ENCODE measurements at regions not wholly inside any gene's neighbourhood (a gene's known extent, or its start where the extent isn't known, plus 50 kb on each side); places are given as distances from the start of the nearest gene placed in this dataset.

GRCh38 chr5:144979516-144980264 lies 809.0 kb downstream of the KCTD16 start:
- DNase-seq: no peak
- ATAC-seq (replicated peaks in 1 of 4): no peak
- H3K27ac Mint-ChIP-seq: no peak overlapping the region
- Histone ChIP-seq H3K4me1 (ENCODE audit: control insufficient read depth in 1 of 2, extremely low read depth in 1 of 2, insufficient read depth in 2 of 2, low read length in 2 of 2) (no peaks in the 10 kb centered on the region), H3K27me3 (replicated peaks in 1 of 2; ENCODE audit: control insufficient read depth in 2 of 2, extremely low read depth in 1 of 2, insufficient read depth in 2 of 2, low read length in 1 of 2) (no peaks in the 10 kb centered on the region), H3K27ac (ENCODE audit: low read length) (no peak overlapping the region), H3K4me3 (ENCODE audit: control insufficient read depth in 1 of 2, extremely low read depth in 1 of 2, low read length in 1 of 2) (no peak overlapping the region), H3K36me3 (ENCODE audit: control insufficient read depth in 2 of 2, extremely low read depth in 1 of 2, insufficient read depth in 1 of 2, low read length in 1 of 2) (no peaks in the 10 kb centered on the region), H3K9me3 (peaks cover 2% of the 10 kb centered on the region)
- ChIA-PET POLR2A (no interaction called here), CTCF (no interaction called here)
- H3K9me3 Mint-ChIP-seq: peaks cover under 1 to 7% (median 4%) of the 10 kb centered on the region in 3 donors
- WGBS (ENCODE audit: insufficient coverage): no CpG with 5 or more reads among the region's 2 CpGs
- H3K4me3 Mint-ChIP-seq: no peak overlapping the region
- H3K36me3 Mint-ChIP-seq: no peaks in the 10 kb centered on the region
- H3K27me3 Mint-ChIP-seq: no peaks in the 10 kb centered on the region
- H3K4me1 Mint-ChIP-seq: no peaks in the 10 kb centered on the region

- H3K36me3 Mint-ChIP-seq: no peaks in the 10 kb centered on the region
- ATAC-seq (replicated peaks in 1 of 4) (no peak), DNase-seq (no peak)
- Histone ChIP-seq H3K27ac (ENCODE audit: low read length) (no peak overlapping the region), H3K4me3 (ENCODE audit: control insufficient read depth in 1 of 2, extremely low read depth in 1 of 2, low read length in 1 of 2) (no peak overlapping the region), H3K9me3 (peaks cover under 1% of the 10 kb centered on the region), H3K36me3 (ENCODE audit: control insufficient read depth in 2 of 2, extremely low read depth in 1 of 2, insufficient read depth in 1 of 2, low read length in 1 of 2) (no peaks in the 10 kb centered on the region), H3K27me3 (replicated peaks in 1 of 2; ENCODE audit: control insufficient read depth in 2 of 2, extremely low read depth in 1 of 2, insufficient read depth in 2 of 2, low read length in 1 of 2) (no peaks in the 10 kb centered on the region), H3K4me1 (ENCODE audit: control insufficient read depth in 1 of 2, extremely low read depth in 1 of 2, insufficient read depth in 2 of 2, low read length in 2 of 2) (no peaks in the 10 kb centered on the region)
- H3K27ac Mint-ChIP-seq: no peak overlapping the region
- no CpG with 5 or more reads among the region's 3 CpGs for WGBS (ENCODE audit: insufficient coverage)
- H3K9me3 Mint-ChIP-seq: peaks cover 10 to 24% (median 18%) of the 10 kb centered on the region in 3 donors
- ChIA-PET CTCF (no interaction called here), POLR2A (no interaction called here)
- no peaks in the 10 kb centered on the region for H3K4me1 Mint-ChIP-seq
- no peaks in the 10 kb centered on the region for H3K27me3 Mint-ChIP-seq
- H3K4me3 Mint-ChIP-seq: no peak overlapping the region
Observed at GRCh38 chr5:144972317-144972716, 801.6 kb downstream of the KCTD16 start.

GRCh38 chr5:144971108-144971850 lies 800.6 kb downstream of the KCTD16 start:
- Mint-ChIP-seq H3K9me3 (peaks cover 10 to 26% (median 20%) of the 10 kb centered on the region in 3 donors), H3K27ac (no peak overlapping the region), H3K27me3 (no peaks in the 10 kb centered on the region), H3K4me1 (no peaks in the 10 kb centered on the region), H3K4me3 (no peak overlapping the region), H3K36me3 (no peaks in the 10 kb centered on the region)
- 57% methylated on average over 5 of the region's 6 CpGs for WGBS (ENCODE audit: insufficient coverage)
- no peaks in the 10 kb centered on the region for H3K27me3 ChIP-seq (replicated peaks in 1 of 2; ENCODE audit: control insufficient read depth in 2 of 2, extremely low read depth in 1 of 2, insufficient read depth in 2 of 2, low read length in 1 of 2)
- no peak overlapping the region for H3K27ac ChIP-seq (ENCODE audit: low read length)
- H3K4me3 ChIP-seq (ENCODE audit: control insufficient read depth in 1 of 2, extremely low read depth in 1 of 2, low read length in 1 of 2): no peak overlapping the region
- H3K9me3 ChIP-seq: no peaks in the 10 kb centered on the region
- no peak for ATAC-seq (replicated peaks in 1 of 4)
- CTCF ChIA-PET: no interaction called here
- no peak for DNase-seq
- no peaks in the 10 kb centered on the region for H3K4me1 ChIP-seq (ENCODE audit: control insufficient read depth in 1 of 2, extremely low read depth in 1 of 2, insufficient read depth in 2 of 2, low read length in 2 of 2)
- POLR2A ChIA-PET: no interaction called here
- no peaks in the 10 kb centered on the region for H3K36me3 ChIP-seq (ENCODE audit: control insufficient read depth in 2 of 2, extremely low read depth in 1 of 2, insufficient read depth in 1 of 2, low read length in 1 of 2)

- DNase-seq (no peak), ATAC-seq (replicated peaks in 1 of 4) (no peak)
- H3K4me3 Mint-ChIP-seq: no peak overlapping the region
- Histone ChIP-seq H3K9me3 (no peaks in the 10 kb centered on the region), H3K4me3 (ENCODE audit: control insufficient read depth in 1 of 2, extremely low read depth in 1 of 2, low read length in 1 of 2) (no peak overlapping the region), H3K36me3 (ENCODE audit: control insufficient read depth in 2 of 2, extremely low read depth in 1 of 2, insufficient read depth in 1 of 2, low read length in 1 of 2) (no peaks in the 10 kb centered on the region), H3K27me3 (replicated peaks in 1 of 2; ENCODE audit: control insufficient read depth in 2 of 2, extremely low read depth in 1 of 2, insufficient read depth in 2 of 2, low read length in 1 of 2) (no peaks in the 10 kb centered on the region), H3K4me1 (ENCODE audit: control insufficient read depth in 1 of 2, extremely low read depth in 1 of 2, insufficient read depth in 2 of 2, low read length in 2 of 2) (no peaks in the 10 kb centered on the region), H3K27ac (ENCODE audit: low read length) (no peak overlapping the region)
- no peaks in the 10 kb centered on the region for H3K27me3 Mint-ChIP-seq
- no peak overlapping the region for H3K27ac Mint-ChIP-seq
- ChIA-PET CTCF (no interaction called here), POLR2A (no interaction called here)
- H3K36me3 Mint-ChIP-seq: no peaks in the 10 kb centered on the region
- H3K9me3 Mint-ChIP-seq: peaks cover 0 to 14% (median 0%) of the 10 kb centered on the region in 3 donors
- H3K4me1 Mint-ChIP-seq: no peaks in the 10 kb centered on the region
Observed at GRCh38 chr5:144960296-144960695, 789.6 kb downstream of the KCTD16 start.

- ChIA-PET POLR2A (no interaction called here), CTCF (no interaction called here)
- H3K36me3 Mint-ChIP-seq: no peaks in the 10 kb centered on the region
- DNase-seq (no peak), ATAC-seq (replicated peaks in 1 of 4) (no peak)
- Histone ChIP-seq H3K36me3 (ENCODE audit: control insufficient read depth in 2 of 2, extremely low read depth in 1 of 2, insufficient read depth in 1 of 2, low read length in 1 of 2) (no peaks in the 10 kb centered on the region), H3K9me3 (no peaks in the 10 kb centered on the region), H3K27ac (ENCODE audit: low read length) (no peak overlapping the region), H3K27me3 (replicated peaks in 1 of 2; ENCODE audit: control insufficient read depth in 2 of 2, extremely low read depth in 1 of 2, insufficient read depth in 2 of 2, low read length in 1 of 2) (no peaks in the 10 kb centered on the region), H3K4me1 (ENCODE audit: control insufficient read depth in 1 of 2, extremely low read depth in 1 of 2, insufficient read depth in 2 of 2, low read length in 2 of 2) (no peaks in the 10 kb centered on the region), H3K4me3 (ENCODE audit: control insufficient read depth in 1 of 2, extremely low read depth in 1 of 2, low read length in 1 of 2) (no peak overlapping the region)
- H3K4me3 Mint-ChIP-seq: no peak overlapping the region
- H3K4me1 Mint-ChIP-seq: no peaks in the 10 kb centered on the region
- WGBS (ENCODE audit: insufficient coverage): no CpG with 5 or more reads among the region's 1 CpG
- H3K9me3 Mint-ChIP-seq: peaks cover 0 to 14% (median 0%) of the 10 kb centered on the region in 3 donors
- H3K27ac Mint-ChIP-seq: no peak overlapping the region
- no peaks in the 10 kb centered on the region for H3K27me3 Mint-ChIP-seq
Observed at GRCh38 chr5:144958002-144958401, 787.3 kb downstream of the KCTD16 start.

GRCh38 chr5:144950996-144951395 lies 780.3 kb downstream of the KCTD16 start:
- ChIA-PET CTCF (no interaction called here), POLR2A (no interaction called here)
- Mint-ChIP-seq H3K36me3 (no peaks in the 10 kb centered on the region), H3K4me1 (no peaks in the 10 kb centered on the region), H3K9me3 (peaks cover 8 to 9% (median 8%) of the 10 kb centered on the region in 3 donors), H3K27me3 (no peaks in the 10 kb centered on the region), H3K27ac (no peak overlapping the region), H3K4me3 (no peak overlapping the region)
- no peaks in the 10 kb centered on the region for H3K9me3 ChIP-seq
- H3K27me3 ChIP-seq (replicated peaks in 1 of 2; ENCODE audit: control insufficient read depth in 2 of 2, extremely low read depth in 1 of 2, insufficient read depth in 2 of 2, low read length in 1 of 2): no peaks in the 10 kb centered on the region
- H3K4me1 ChIP-seq (ENCODE audit: control insufficient read depth in 1 of 2, extremely low read depth in 1 of 2, insufficient read depth in 2 of 2, low read length in 2 of 2): no peaks in the 10 kb centered on the region
- WGBS (ENCODE audit: insufficient coverage): no CpG with 5 or more reads among the region's 2 CpGs
- no peaks in the 10 kb centered on the region for H3K36me3 ChIP-seq (ENCODE audit: control insufficient read depth in 2 of 2, extremely low read depth in 1 of 2, insufficient read depth in 1 of 2, low read length in 1 of 2)
- DNase-seq (no peak), ATAC-seq (replicated peaks in 1 of 4) (no peak)
- H3K4me3 ChIP-seq (ENCODE audit: control insufficient read depth in 1 of 2, extremely low read depth in 1 of 2, low read length in 1 of 2): no peak overlapping the region
- no peak overlapping the region for H3K27ac ChIP-seq (ENCODE audit: low read length)
